HG02970 (cell line): ENCODE measurements at regions not wholly inside any gene's neighbourhood (a gene's known extent, or its start where the extent isn't known, plus 50 kb on each side); places are given as distances from the start of the nearest gene placed in this dataset.
"Not testable (repeated sequence)": the region's sequence is repeated elsewhere in the genome, so short reads cannot be mapped to it uniquely, and the experiment has no call there.

Experiments
- ATAC-seq: cut with Tn5 transposase; IDR thresholded peaks from one replicate; pipeline ENCODE4 v1.9.1; 2021; ENCODE audit warnings: mild to moderate bottlenecking, moderate library complexity, moderate number of reproducible peaks; ENCODE audit not compliant: unreplicated experiment, low FRiP score

- ATAC-seq = no peak
These were observed 101.7 kb downstream of the ADAMTS15 start for GRCh38 chr11:130550150-130550549.

DNA sequence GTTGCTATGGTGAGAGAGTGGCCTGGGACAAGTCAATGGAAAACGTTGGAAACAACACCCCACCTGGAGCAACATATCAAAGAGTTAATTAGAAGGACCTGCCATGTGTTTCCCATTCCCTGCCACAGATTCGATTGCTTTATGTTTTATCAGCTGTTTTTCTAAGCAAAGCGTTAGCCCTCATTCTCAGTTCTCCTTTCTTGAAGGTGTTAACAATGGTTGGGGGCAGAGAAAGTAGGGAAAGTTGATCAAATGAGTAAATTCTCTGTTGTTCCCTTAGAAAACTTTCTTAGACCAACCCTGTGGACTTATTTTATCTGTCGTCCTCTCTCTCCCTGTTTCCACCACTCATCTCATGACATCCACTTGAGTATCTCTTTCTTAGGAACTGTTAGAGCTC is 102.5 kb downstream of the ADAMTS15 start:
- ATAC-seq = no peak

DNA sequence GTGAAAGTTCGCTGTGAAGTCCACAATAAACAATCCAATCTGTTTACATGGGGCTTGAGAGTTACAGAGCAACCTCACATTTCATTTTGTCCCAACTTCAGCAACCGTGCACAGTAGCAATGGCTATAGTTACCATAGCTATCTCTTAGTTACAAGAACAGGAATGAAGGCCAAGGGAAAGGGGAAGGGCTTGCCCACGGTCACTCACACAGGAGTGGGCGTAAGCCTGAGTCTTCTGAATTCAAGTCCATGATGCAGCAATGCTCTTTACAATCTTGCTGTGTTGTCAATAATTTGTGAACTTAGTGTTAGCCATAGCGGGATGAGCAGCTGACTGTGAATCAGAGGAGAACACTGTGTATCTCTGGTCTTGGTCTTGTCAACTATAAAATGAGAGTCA is 102.9 kb downstream of the ADAMTS15 start:
- ATAC-seq = no peak

- no peak for ATAC-seq
These were observed 104.9 kb downstream of the ADAMTS15 start for GRCh38 chr11:130553306-130553705.

DNA sequence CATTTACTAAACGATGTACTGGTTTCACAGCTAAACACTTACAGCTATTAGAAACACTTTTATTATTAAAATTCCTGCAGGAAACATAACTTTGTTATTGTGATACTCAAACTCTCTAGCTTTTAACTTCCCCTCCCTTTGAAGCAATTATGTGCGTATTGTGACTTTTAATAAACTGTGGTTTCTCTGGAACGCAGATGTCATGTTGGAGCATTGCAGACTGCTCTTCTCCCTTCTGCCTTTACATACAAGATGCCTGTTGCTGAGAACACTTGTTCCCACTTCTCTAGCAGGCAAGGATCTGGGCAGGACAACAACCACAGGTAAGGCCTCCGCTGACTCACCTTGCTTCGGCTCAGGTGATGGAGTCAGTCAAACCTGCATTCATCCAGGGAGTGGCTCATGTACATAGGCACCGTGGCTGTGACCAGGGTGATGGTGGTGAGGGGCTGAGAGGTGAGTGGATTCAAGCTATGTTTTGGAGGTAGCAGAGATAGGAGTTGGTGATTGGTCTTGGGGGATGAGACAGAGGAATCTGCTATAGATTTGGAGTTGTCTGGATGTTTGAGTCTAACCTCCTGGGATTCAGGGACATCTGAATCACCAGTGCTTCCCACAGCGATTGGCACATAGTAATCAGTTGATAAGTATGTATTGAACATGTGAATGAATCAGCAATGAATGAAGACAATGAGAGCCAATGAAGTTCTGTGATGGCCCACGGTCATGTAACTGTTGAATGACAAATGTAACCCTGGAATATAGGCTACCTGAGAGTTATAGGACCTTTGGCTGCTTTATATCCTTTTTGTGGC is 106.0 kb downstream of the ADAMTS15 start:
- ATAC-seq = no peak

DNA sequence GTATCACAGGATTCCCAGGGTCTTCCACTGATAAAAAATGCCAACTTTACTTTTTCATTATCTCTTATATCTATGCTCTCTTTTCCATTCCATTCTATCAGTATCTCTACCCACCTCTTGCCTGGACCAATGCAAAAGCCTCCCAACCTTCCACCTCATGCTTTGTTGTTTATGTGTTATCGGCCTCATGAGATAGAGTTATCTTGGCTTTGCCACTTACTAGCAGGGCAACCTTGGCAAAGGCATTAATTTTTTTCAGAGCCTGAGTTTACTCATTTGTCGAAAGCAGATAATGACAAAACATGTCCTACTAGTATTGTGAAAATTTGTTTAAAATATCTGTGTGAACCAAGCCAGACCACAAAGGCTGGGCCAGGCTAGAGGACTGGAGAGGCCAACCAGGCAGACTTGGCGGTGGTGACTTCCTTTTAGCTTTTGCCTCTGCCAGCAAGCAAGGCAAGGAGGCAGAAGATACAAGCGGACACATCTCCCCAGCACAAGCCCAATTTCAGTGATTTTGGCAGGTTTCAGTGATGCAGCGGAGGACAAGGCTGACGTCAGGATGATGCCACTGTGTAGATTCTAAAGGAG is 106.9 kb downstream of the ADAMTS15 start:
- ATAC-seq = no peak

- no peak for ATAC-seq
These were observed 111.7 kb downstream of the ADAMTS15 start for GRCh38 chr11:130560000-130560780.

- ATAC-seq = no peak
These were observed 112.3 kb downstream of the ADAMTS15 start for GRCh38 chr11:130560781-130561109.

- ATAC-seq = no peak
These were observed 113.0 kb downstream of the ADAMTS15 start for GRCh38 chr11:130561441-130561881.

GRCh38 chr11:130562549-130562948 is 114.1 kb downstream of the ADAMTS15 start:
- no peak for ATAC-seq

- not testable (repeated sequence) for ATAC-seq
These were observed 117.9 kb downstream of the ADAMTS15 start for GRCh38 chr11:130566360-130566759.

- no peak for ATAC-seq
These were observed 123.1 kb downstream of the ADAMTS15 start for GRCh38 chr11:130571519-130571918.

DNA sequence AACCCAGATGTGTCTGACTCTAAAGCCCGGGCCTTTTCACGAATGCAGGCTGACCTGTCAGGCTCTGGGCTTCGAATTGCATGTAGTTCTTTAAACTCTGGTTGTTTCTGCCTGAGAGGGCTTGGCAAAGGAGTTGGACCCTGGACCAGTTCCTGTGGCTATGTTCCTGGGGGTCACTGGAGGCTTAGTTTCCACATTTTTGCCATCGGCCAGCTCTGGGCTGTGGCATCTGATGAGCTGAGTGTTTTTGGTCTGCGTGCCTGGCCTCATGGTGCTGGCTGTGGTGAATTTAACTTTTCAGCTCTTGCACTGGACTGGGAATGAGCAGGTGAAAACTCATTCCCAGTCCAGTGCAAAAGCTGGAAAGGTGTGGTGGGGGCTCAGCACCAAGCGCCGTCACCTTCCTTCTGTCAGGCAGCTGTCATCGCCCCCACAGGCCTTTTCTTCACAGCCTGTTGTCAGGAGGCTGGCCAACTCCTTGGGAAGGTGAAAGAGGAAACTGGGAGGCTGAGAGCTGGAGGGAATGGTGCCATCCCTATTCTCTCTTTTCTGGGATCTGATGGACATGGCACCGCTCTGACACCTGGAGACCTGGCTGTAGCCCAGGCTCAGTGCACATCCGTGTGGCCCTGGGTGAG is 123.6 kb downstream of the ADAMTS15 start:
- ATAC-seq = no peak

GRCh38 chr11:130573767-130574166 is 125.3 kb downstream of the ADAMTS15 start:
- ATAC-seq = no peak

- ATAC-seq = no peak
These were observed 126.3 kb downstream of the ADAMTS15 start for GRCh38 chr11:130574740-130575139.

- no peak for ATAC-seq
These were observed 127.7 kb downstream of the ADAMTS15 start for GRCh38 chr11:130576146-130576545.

DNA sequence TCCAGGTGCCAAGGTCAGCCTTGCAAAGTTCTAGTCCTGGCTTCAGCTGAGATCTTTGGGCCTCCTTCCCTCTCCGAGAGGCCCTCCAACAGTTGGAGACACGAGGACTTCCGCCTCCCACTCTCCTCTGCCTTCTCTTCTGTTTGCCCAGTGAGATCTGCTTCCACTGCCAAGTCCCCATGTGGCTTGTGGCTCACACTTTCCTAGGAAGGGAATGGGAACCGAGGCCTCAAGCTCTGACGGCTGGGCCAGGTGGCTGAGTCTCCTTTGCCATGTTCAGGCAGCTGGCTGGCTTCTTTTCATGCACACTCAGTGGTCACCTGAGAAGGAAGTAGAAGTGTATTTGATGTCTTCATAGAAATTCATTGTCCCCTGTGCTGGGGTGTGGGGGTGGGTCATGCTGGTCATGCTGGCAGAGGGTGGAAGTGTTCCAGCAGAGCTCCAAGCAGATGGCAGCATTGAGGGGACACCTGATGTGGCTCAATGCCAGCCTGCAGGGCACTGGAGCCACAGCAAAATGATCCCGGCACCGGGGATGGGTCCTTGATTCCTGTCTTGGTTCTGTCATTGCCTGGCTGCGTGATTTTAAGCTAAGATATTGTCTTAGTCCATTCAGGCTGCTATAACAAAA is 130.4 kb downstream of the ADAMTS15 start:
- ATAC-seq = no peak

DNA sequence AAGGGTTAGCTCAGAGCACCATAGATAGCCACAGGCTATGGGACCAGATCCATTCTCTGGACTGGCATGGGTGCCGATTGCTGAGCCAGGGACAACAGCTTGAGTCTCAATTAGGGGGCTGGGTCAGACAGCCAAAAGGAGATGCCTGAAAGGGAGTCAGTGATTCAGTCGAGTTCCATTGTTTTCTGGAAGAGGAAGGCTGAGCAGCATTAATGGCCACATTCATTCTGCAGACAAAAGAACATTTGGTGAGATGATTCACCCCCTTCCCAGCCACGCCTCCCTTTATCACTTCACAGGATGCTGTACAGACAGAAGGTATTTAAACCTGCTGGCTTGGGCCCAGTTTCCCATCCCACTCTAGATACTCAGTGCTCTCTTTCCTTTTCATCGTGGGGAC is 131.9 kb downstream of the ADAMTS15 start:
- ATAC-seq = no peak

DNA sequence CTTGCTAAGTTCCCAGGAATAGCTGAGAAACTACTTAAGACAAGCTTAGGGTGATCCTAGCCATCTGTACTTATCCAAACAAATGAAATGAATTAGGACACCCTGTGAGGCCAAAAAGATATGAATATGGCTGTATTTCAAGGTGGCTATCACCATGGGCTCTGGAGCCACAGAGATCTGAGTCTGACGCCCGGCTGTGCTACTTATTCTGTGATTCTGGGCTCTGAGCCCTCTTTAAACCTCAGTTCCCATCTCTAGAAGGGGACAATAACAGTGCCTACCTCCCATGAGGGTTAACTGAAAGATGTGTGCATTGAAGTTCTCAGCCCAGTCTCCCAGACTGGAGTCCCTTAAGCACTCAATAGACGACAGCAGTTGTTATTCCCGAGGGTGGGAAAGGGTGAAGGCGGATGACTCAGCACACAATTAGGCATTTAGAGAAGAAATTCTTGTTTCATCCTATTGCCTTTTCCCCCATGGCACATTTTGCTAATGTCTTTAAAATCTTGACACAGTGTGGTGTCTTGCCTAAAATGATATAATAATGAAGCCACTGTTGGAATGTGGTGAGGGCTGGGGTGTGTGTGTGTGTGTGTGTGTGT is 132.5 kb downstream of the ADAMTS15 start:
- no peak for ATAC-seq

GRCh38 chr11:130581646-130582045 is 133.2 kb downstream of the ADAMTS15 start:
- ATAC-seq = no peak
